ENCODE measurements at regions not wholly inside any gene's neighbourhood (a gene's known extent, or its start where the extent isn't known, plus 50 kb on each side); places are given as distances from the start of the nearest gene placed in this dataset.

DNA sequence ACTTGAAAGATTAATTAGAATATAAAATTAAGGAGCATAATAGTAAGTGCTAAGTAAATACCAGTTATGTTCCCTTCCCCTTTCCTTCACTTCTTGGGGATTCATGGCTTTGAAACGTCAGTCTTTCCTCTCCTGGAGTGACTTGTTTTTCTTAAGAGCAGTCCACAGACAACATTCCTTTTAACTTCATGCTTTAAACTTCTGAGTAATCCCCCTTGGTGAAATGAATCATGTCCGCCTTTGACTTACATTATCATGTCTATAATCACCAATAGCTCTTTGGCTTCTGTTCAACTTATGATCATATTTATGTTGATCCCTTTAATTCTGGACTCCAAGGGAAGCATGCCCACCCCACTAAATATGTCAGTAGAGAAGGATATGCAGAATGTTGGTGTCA lies 1012.1 kb upstream of the SLIT2 start:
- TF ChIP-seq, protein P1, sequence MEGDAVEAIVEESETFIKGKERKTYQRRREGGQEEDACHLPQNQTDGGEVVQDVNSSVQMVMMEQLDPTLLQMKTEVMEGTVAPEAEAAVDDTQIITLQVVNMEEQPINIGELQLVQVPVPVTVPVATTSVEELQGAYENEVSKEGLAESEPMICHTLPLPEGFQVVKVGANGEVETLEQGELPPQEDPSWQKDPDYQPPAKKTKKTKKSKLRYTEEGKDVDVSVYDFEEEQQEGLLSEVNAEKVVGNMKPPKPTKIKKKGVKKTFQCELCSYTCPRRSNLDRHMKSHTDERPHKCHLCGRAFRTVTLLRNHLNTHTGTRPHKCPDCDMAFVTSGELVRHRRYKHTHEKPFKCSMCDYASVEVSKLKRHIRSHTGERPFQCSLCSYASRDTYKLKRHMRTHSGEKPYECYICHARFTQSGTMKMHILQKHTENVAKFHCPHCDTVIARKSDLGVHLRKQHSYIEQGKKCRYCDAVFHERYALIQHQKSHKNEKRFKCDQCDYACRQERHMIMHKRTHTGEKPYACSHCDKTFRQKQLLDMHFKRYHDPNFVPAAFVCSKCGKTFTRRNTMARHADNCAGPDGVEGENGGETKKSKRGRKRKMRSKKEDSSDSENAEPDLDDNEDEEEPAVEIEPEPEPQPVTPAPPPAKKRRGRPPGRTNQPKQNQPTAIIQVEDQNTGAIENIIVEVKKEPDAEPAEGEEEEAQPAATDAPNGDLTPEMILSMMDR (conservative IDR thresholded peaks at IDR 0.05; ENCODE audit: low read length), result no peak
- TF ChIP-seq EZH2phosphoT487 (IDR thresholded peaks at IDR 0.05; ENCODE audit: borderline replicate concordance), result no peak

All from Loucy (cell line).